Renal cortical epithelial cell (primary cell): ENCODE measurements at regions not wholly inside any gene's neighbourhood (a gene's known extent, or its start where the extent isn't known, plus 50 kb on each side); places are given as distances from the start of the nearest gene placed in this dataset.
"Not testable (repeated sequence)": the region's sequence is repeated elsewhere in the genome, so short reads cannot be mapped to it uniquely, and the experiment has no call there.

Experiments used
- DNase-seq: peaks from one replicate; pipeline ENCODE4 v3.0.0-alpha.2; 2011; ENCODE audit warnings: low read depth

DNA sequence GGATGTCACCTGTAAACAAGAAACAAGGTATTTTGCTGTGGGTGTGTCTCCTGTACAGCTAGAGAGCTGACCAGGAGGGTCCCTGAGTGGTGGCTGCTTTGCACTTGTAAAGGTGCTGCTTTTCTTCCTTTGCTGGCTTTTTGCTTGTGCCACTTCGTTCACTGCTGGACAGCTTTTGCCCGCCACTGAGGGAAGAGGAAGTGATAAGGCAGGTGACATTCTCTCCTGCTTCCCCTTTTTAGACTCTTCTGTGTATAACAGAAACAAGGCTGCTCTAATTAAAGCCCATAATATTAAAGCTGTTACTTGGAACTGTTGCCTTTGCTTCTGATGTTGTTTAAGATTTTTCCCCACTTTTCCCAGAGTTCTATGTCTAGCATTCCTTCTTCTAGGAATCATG, 218.6 kb upstream of the TSPY4 start:
- no peak for DNase-seq

DNA sequence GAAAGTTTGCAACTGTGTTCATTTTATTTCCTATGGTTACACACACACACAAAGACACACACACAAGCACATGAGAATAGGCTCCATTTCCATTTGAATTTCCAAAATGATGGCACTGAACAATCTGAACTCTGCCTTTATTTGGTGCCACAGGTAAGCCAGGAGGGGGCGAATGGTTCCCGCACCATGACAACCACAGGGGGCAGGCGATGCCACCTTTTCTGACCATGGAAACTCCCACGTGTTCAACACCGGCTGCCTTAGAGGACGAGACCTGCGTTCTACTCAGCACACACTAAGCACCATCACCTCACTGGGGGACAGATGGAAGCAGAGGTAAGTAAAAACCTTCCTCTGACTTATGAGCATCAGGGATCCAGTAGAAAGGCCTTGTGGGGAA, 212.6 kb upstream of the TSPY4 start:
- DNase-seq = no peak

DNA sequence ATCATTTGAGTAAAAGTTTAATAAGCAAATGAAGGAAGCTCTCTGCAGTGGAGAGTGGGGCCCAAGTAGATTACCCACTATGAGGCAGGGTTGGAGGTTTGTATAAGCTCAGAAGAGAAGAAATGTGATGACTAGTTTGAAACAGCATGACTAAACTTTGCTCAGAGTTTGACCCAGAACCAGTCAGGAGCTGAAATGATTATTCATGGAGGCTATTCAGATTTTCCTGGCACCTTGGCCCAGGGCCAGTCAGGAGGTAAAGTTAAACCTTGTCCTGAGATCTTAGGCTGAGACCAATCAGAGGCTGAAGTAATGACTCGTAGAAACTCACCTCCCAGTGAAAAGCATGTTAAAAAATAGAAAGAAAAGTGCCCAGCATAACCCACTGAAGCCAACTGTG, 210.7 kb upstream of the TSPY4 start:
- DNase-seq = peak; percentile 78

DNA sequence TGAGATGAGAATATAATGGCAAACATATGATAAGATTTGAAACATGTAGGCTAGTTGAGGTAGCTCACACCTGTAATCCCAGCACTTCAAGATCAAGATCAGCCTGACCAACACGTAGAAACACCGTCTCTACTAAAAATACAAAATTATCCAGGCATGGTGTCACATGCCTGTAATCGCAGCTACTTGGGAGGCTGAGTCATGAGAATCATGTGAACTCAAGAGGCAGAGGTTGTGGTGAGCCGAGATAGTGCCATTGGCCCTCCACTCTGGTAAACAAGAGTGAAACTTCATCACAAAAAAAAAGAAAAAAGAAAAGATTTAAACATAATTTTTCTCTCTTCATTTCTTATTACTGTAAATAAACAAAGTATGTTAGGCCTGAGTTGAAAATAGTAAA, 193.9 kb upstream of the TSPY4 start:
- DNase-seq = peak; percentile 59

DNA sequence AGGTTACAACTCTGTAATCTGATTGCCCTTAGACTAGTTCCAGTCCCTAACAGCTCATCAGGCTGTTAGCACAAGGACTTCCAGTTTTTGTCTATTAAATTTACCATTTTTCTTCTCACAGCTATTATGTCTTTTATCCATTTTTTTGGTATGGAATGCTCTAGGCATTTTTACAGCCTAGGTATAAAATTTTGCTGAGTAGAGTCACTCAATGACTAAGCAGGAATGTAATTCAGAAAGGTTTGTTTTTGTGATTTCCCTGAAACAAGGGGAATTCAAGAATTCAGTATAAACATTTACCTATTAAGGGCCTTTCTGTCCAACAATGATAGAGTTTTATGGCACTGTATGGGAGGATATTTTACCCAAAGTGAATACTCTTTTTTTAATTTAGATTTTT, 182.7 kb upstream of the TSPY4 start:
- peak; percentile 47 for DNase-seq

DNA sequence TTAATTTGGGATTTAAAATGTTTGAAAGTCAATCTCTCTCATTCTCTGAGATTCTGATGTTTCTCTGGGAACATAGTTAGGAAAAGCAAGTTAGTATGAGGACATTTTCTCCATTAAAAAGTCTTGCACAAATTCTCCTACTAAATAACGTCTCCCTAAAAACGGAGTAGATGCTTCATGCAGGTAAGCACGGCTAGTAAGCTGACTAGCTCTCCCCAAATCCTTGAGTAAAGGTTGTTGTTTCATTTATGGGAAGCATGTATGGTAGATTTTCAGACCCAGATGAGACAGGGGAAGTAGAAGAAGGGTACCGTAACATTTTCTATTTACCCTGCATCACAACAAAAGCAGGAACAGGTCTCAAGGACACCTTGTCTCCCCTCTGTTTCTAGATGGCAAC, 181.5 kb upstream of the TSPY4 start:
- no peak for DNase-seq

DNA sequence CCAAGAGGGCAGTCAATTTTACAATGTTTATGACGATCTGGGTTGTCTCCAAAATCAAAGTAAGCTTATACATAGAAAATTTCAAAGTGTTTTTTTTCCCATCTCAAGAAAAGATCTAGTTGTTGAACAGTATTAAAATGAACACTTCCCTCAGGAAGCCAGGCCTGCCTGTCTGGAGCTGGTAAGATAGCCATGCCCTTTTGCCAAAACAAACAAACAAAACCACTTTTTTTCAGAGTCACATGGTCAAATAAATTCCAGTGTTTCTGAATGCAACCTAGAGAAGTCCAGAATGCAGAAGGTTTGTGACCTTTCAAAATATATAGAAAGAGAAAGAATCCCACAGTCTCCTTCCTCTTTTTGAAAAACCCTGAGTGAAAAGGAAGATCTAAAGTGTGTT, 178.6 kb upstream of the TSPY4 start:
- peak; percentile 15 for DNase-seq

DNA sequence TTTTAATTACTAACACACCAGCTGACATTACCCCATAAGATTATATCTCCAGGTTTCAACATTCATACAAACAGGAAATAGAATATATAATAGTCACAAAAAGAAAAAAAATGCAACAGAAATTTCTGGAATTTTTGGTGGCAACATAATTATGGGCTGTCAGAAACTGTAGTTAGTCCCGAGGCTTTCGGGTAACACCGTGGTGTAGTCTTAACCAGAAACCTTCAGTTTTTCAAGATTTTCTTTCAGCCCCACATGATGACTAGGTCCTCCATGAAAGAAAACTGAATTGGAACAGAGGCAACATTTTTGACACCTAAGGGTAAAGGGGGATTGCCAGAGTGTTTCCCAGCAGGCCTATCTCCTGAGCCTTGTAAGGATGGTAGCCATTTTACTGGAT, 176.9 kb upstream of the TSPY4 start:
- not testable (repeated sequence) for DNase-seq

DNA sequence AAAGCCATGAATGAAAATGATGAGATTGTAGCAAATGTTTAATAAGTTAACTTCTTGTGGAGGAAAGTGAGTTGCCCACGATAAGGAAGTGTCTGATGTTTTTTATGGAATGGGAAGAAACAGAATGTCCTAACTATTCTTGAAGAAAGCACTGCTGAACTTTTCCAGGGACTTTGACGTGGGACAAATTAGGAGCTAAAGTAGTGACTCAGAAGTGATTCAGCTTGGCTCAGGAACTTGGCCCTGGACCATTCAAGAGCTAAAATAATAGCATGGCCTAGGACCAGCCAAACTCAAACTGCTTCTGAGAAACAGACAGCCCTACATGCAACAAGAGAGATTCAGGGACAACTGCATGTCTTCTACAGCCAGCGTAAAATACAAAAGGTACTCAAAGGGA, 176.3 kb upstream of the TSPY4 start:
- DNase-seq = peak; percentile 73

DNA sequence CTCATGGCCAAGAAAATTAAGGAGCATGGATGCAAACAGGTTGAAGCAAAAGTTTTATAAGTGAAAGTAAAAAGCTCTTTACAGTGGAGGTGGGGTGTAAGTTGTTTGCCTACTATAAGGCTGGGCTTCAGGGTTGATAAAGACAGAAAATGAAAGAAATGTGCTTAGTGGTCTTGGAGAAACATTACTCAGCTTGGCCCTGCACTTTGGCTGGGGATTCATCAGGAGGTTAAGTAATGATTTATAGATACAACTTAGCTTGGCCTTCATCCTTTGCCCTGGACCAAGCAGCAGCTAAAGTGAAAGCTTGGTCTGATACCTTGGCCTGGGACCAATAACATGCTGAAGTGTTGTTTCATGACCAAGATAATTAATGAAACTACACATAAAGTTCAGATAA, 175.3 kb upstream of the TSPY4 start:
- peak; percentile 68 for DNase-seq

DNA sequence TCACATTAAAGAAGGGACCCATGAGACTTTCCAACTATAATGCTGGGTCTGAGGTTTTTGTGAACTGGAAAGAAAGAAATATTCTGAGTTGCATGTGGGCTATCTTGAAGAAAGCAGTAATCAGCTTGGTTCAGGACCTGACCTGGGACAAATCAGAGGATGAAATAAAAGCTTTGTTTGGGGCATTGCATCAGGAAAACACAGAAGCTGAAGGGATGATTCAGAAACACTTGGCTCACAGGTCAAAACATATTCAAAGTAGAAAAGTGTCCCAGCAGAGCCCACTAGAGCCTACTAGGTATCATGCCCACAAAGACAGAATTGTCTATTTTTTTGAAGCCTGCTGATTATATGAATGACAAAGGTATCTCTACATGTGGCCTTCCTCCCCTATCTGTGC, 174.8 kb upstream of the TSPY4 start:
- DNase-seq = peak; percentile 36

DNA sequence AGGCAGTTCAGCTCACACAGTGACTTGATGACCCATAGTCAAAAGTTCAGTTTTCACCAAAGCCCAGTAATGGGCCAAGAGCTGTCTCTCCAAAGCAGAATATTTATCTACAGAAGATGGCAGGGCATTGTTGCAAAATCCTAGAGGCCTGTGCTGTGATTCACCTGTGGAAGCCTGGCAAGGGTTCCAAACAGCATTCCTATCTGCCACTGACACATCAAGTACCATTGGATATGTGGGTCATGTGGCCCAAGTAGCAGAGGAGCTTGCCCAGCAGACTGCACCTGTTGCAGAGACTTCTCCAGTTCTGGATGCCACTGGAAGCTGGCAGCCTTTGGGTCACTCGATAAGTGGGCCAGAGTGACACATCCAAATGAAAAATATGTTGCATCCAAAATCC, 159.6 kb upstream of the TSPY4 start:
- peak; percentile 55 for DNase-seq

DNA sequence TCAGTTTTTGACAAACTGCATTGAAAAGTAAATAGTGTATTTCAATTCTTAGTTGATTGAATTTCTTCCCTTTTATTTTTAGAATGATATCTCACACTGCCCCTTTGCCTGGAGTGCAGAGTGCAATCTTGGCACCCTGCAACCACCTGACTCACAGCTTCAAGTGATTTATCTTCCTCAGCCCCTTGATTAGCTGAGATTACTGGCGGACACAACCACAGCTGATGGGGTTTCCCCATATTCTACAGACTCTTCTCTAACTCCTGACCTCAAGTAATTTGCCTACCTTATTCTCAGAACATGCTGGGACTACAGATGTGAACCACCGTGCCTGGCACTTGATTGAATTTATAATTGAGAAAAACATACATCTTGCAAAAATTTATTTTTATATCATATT, 152.4 kb upstream of the TSPY4 start:
- DNase-seq = peak; percentile 35

DNA sequence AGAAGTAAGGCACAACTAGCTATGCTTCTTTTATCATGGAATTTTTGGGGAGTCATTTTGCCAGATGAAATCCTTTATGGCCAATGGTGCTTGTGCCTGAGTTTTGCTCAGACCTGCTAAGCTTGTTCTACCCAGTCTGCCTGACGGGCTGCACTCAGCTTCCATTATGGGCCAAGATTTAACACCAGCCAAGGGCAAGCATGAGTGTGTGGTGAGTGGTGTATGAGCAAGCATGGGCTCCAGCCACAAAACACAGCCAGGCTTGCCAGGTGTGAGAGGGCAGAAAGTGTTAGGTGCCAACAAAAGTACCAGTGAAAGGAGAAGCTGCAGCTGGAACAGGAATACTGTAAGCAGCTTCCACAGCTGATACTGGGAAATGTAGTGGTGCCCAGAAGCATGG, 130.2 kb upstream of the TSPY4 start:
- not testable (repeated sequence) for DNase-seq

DNA sequence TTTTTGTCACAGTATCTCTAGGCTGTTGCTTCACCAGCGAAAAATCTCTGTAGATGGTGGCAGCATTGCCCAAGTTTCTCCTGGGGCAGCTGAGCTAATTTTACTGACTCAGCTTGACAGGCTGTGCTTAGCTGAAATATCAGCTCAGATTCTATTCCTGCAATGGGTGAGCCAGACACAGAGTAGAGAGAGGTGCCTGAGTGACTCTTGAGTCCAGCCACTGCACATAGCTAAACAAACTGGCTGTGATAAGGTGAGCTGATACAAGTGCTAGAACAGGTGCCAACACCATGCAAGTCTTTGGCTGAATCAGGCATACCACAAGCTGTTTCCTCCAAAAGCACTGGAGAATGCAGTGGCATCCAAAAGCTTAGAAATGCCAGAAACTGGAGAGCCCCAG, 110.9 kb upstream of the TSPY4 start:
- DNase-seq = no peak

DNA sequence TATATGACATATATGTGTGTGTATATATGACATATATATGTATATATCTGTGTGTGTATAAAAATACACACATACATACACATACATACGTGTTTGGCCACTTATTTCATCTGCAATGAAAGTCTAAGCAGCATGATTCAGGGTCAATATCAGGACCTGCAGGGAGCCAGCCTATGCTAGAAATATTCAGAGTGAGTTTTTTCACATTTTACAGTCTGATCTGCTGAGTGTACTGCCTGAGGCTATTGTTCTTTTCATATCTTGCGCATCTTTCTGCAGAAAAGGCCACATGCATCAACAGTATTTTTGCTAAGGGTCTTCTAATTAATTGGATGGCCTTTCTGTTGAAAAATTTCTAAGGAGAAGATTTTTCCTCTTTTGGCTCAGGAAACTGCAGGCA, 80.0 kb upstream of the TSPY4 start:
- no peak for DNase-seq

DNA sequence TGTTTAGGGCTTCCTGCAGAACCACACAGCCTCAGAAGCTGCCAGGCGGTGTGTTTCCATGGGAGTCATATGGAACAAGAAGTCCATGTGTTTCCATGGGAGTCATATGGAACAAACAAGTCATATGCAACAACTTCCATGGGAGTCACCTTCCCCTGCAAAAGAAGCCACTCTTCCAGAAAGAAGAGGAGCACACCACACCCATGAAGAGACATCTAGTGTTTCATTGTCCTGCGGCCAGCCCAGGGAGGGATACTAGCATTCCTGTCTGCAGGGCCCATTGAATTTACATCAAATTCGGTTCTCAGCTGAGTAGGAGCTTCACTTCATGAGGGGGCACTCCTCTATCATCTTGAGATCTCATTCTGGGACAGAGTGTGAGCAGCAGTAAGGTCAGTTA, 79.5 kb upstream of the TSPY4 start:
- no peak for DNase-seq

DNA sequence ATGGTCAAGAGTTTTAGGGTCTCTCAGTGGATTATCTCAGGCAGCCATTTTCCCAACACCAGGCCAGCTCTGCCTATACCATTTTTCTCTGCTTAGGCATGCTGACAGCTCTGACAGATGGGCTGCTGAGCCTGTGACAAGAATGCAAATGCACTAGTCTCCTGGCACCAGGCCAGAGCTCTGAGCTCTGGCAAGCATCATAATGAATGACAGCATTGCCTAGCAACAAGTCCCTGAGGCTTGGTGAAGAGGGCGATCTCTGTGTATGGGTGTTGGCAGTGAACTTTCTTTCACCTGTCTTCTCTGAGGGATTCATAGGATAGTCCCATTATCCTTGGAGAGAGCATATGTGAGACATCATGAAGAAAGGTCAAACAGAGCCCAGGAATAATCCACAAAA, 77.9 kb upstream of the TSPY4 start:
- DNase-seq = peak; percentile 39

DNA sequence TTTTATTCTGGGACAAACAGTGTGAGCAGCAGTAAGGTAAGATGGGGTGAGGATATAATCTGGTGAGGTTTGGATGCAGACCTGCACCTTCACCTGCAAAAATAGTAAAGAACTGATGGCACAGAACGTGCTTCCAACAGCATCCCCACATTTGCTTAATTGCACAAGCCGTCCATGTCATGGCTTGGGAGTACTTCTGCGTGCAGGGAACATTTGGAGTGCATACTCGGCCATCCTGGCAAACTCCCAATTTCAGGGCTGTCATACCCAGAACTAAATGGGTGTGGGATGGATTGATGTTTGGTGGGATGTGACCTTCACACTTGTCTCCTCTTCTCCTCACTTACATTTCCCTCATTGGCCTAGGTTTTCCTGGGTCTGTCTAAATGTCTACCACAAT, 76.8 kb upstream of the TSPY4 start:
- DNase-seq = no peak

DNA sequence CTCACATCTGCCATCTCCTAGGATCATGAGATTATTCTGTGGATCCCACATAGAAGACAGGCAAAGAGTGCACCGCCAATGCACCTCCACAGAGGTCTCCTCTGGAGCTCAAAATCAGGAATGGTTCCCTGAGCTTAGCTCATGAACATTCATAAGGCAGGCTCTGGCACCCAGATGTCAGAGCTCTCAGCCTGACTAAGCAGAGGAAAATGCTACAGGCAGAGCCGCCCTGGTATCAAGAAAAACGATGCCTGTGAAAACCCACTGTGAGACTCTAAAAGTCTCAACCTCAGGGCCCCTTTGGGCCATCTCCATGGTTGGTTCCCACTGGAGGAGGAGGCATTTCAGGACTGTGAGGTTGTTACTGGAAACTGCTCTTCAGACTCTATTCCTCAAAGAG, 71.7 kb upstream of the TSPY4 start:
- DNase-seq = no peak

DNA sequence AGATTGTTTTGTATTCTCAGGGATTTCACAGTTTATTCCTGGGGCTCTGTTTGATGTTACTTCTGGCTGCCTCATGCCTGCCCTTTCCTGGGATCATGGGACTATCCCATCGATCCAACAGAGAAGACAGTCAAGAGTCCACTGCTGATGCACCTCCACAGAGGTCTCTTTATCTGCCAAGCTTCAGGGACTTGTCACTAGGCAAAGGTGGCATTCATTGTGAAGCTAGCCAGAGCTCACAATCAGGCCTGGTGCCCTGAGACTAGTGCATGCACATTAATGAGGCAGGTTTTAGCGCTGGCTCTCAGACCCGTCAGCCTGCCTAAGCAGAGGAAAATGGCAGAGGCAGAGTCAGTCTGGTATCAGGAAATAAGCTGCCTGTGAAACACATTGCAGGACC, 66.9 kb upstream of the TSPY4 start:
- not testable (repeated sequence) for DNase-seq

DNA sequence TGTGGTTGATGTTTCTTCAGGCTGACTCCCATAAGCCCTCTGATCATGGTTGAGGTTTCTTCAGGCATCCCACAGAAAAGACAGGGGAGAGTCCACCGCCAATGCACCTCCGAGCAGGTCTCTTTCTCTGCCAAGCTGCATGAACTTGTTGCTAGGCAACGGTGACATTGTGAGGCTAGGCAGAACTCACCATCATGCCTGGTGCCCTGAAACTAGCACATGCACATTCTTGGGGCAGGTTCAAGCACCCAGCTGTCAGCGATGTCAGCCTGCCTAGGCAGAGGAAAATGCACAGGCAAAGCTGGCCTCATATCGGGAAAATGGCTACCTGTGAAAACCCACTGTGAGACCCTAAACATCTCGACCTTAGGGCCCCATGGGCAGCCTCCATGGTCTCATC, 64.4 kb upstream of the TSPY4 start:
- DNase-seq = not testable (repeated sequence)

DNA sequence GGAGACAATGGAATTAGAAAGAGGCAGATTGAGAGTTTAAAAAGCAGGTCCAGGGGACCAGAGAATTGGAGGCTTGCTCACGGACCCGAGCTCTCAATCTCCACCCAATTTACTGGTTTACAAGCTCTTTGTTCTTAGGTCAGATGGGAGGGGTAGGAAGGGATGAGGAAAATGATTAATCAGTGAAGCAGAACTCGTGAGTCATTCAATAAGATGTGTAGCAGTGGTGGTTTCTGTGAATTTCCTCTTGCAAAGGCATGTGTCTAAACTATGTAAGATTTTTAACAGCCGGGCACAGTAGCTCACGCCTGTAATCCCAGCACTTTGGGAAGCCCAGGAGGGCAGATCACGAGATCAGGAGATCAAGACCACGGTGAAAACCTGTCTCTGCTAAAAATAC, 58.4 kb upstream of the TSPY4 start:
- DNase-seq = peak; percentile 74
